HepG2 (cell line): ENCODE measurements at regions not wholly inside any gene's neighbourhood (a gene's known extent, or its start where the extent isn't known, plus 50 kb on each side); places are given as distances from the start of the nearest gene placed in this dataset. TPM values are rescaled to one million over a fixed set of nuclear protein-coding genes. Genes with fewer than 3 reads are reported as not detected.

Experiments
- ATAC-seq: fragments of 200-7000 bp; cut with Tn5 transposase; 3 replicates; pipeline ENCODE4 v1.9.1; 2020; ENCODE audit warnings: mild to moderate bottlenecking, moderate library complexity
- BruUV-seq: library from RNA; stranded (reverse); fragments of 400-500 nt; replicated peaks from 2 replicates; lab custom pipeline; 2021; lab: Mats Ljungman, UMichigan
- CTCF ChIA-PET: fragments of 300-600 bp; formaldehyde crosslinking; extraction: SDS; loops from one replicate; lab custom pipeline; 2021; ENCODE audit warnings: low total read pairs, inconsistent platforms, low intra/inter-chr PET ratio; lab: Yijun Ruan, JAX
- POLR2A ChIA-PET: fragments of 350-600 bp; sonication (Branson Sonifier 250); formaldehyde crosslinking; loops from one replicate; lab custom pipeline; 2020; ENCODE audit warnings: antibody characterized with exemption, inconsistent platforms; lab: Yijun Ruan, JAX
- DNase-seq: peaks from one replicate; pipeline ENCODE4 v3.0.0-alpha.2; 2015; ENCODE audit warnings: low spot score
- FAIRE-seq: peaks from 3 replicates; lab custom pipeline; 2011; peaks lifted over from hg19 to GRCh38; lab: Jason Lieb, UNC
- H2AFZ ChIP-seq: one replicate; pipeline ENCODE4 v1.6.1; 2011; ENCODE audit warnings: low read length, inconsistent platforms
- H3K27ac ChIP-seq: fragments of 300-600 bp; 3 replicates; pipeline ENCODE4 v1.8.0; 2011; ENCODE audit warnings: mixed run types, mild to moderate bottlenecking, mixed read lengths, low read length, inconsistent platforms; ENCODE audit not compliant: insufficient read depth; ENCODE audit errors: extremely low read length
- H3K27me3 ChIP-seq, 2 experiments: fragments of 200-600 bp in 1 of 2; 2 replicates in 1 of 2; 3 replicates in 1 of 2; pipeline versions ENCODE4 v1.6.0 to v1.8.0; 2011; ENCODE audit warnings: low read length in 2 of 2, mild to moderate bottlenecking in 2 of 2, moderate library complexity in 2 of 2, inconsistent platforms in 1 of 2; ENCODE audit not compliant: insufficient read depth in 2 of 2, control insufficient read depth in 1 of 2
- H3K36me3 ChIP-seq, 2 experiments: fragments of 200-600 bp in 1 of 2; replicated peaks in 1 of 2; 2 replicates in 1 of 2; 3 replicates in 1 of 2; pipeline versions ENCODE4 v1.5.1 to v1.8.0; 2011; ENCODE audit warnings: low read length in 2 of 2, inconsistent platforms in 1 of 2; ENCODE audit not compliant: insufficient read depth in 2 of 2, control insufficient read depth in 1 of 2
- H3K4me1 ChIP-seq: 2 replicates; pipeline ENCODE4 v1.5.1; 2012; ENCODE audit warnings: low read length, inconsistent platforms; ENCODE audit not compliant: insufficient read depth
- H3K4me2 ChIP-seq: 2 replicates; pipeline ENCODE4 v1.6.0; 2011; ENCODE audit warnings: low read depth, low read length, inconsistent platforms
- H3K4me3 ChIP-seq, 3 experiments: fragments of 200-600 bp in 1 of 3; sonication (generic), shearing (Covaris generic) in 1 of 3; replicated peaks in 1 of 3; 2 replicates each; pipeline ENCODE4 v1.5.1; 2011 to 2016; ENCODE audit warnings: low read length in 3 of 3, inconsistent platforms in 2 of 3, low read depth in 2 of 3, mild to moderate bottlenecking in 2 of 3, control low read depth in 1 of 3, mixed read lengths in 1 of 3; ENCODE audit not compliant: insufficient read depth in 1 of 3
- H3K79me2 ChIP-seq: one replicate; pipeline ENCODE4 v1.6.1; 2011; ENCODE audit warnings: low read length, inconsistent platforms; ENCODE audit not compliant: insufficient read depth
- H3K9ac ChIP-seq: 2 replicates; pipeline ENCODE4 v1.6.0; 2011; ENCODE audit warnings: mild to moderate bottlenecking, low read depth, low read length, inconsistent platforms; ENCODE audit not compliant: insufficient read depth
- H3K9me3 ChIP-seq: 2 replicates; pipeline ENCODE4 v1.5.1; 2012; ENCODE audit warnings: mild to moderate bottlenecking, low read length
- H4K20me1 ChIP-seq: 2 replicates; pipeline ENCODE4 v1.6.0; 2011; ENCODE audit warnings: inconsistent platforms, mild to moderate bottlenecking, low read length, moderate library complexity; ENCODE audit not compliant: insufficient read depth
- ZBTB20 ChIP-seq: sonication (generic); formaldehyde crosslinking; IDR thresholded peaks from 2 replicates; pipeline ENCODE4 v1.8.1; 2023; ENCODE audit warnings: missing genetic modification reagents, low read depth, mild to moderate bottlenecking, borderline replicate concordance
- ZNF207 ChIP-seq: fragments of 450-650 bp; IDR thresholded peaks from 2 replicates; pipeline ENCODE4 v1.6.1; 2016; ENCODE audit warnings: antibody characterized with exemption, borderline replicate concordance
- ZNF878 ChIP-seq: sonication (generic); formaldehyde crosslinking; IDR thresholded peaks from 2 replicates; pipeline ENCODE4 v1.8.1; 2023; ENCODE audit warnings: mild to moderate bottlenecking, missing genetic modification reagents, moderate library complexity
- WGBS: methylation state at CpG from one replicate; pipeline ENCODE4 v1.1.6; 2017; ENCODE audit warnings: low lambda C conversion rate; 5-methylcytosine and 5-hydroxymethylcytosine counted together
- in situ Hi-C: cut with HindIII; loops from 2 replicates; pipeline ENCODE4 v1.10.0; 2017; ENCODE audit warnings: low pct_unique_long_range_greater_than_20kb; ENCODE audit not compliant: extremely low pct_ligation_motif_present
- intact Hi-C: fragments of 100-400 bp; cut with micrococcal nuclease; formaldehyde crosslinking; loops from one replicate; pipeline ENCODE4 v1.10.0; 2022; ENCODE audit not compliant: unreplicated experiment
- microRNA-seq: library from miRNA; unstranded; fragments of <30 nt; microRNA quantifications from one replicate; pipeline ENCODE4, GENCODE V29; 2020
- small RNA-seq, 3 experiments: library from RNA; depleted of rRNA; stranded (forward); fragments of <200 nt; gene quantifications; one replicate each; pipeline ENCODE3, GENCODE V24; 2012; ENCODE audit warnings: low read depth in 2 of 3, low replicate concordance in 1 of 3; ENCODE audit not compliant: insufficient read length in 3 of 3, insufficient read depth in 2 of 3
- TF ChIP-seq, protein P1 (sequence below): IDR thresholded peaks from 2 replicates; pipeline ENCODE4 v1.6.1; 2016

DNA sequence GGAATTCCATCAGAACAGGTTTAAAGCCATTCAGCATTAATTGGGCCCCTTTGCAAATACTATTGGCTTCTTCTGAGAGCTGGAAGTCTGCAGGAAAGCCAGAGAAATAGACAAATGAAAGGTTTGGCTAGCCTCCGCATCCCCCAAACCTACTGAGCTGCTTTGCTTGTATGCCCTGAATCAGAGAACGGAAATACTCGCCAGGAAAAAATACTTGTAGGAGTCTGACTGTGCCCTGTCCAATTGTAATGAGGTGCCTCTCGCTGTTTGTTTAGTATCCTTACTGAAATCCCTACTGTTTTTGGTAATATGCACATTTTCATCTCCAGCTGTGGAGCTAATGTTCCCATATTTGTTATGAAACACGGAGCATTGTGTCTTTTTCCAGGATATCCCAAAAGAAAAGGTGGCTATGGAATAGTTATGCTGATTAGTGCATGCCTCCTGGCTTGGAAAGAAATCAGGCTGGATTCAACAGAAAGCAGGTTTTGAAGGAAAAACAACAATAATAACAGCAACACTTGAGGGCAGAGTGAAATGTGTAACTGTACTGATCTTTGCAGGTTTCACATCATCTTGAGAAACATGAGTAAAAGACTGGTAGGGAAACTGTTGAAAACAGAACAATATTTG, 50.7 kb upstream of the NLGN4X start:
- in situ Hi-C loops, result no loop called here
- no TSS peak for BruUV-seq
- no peak for TF ChIP-seq ZBTB20 (CRISPR knock-in tag)
- no peak for TF ChIP-seq ZNF878
- no peak for TF ChIP-seq ZNF207
- TF ChIP-seq, protein P1, sequence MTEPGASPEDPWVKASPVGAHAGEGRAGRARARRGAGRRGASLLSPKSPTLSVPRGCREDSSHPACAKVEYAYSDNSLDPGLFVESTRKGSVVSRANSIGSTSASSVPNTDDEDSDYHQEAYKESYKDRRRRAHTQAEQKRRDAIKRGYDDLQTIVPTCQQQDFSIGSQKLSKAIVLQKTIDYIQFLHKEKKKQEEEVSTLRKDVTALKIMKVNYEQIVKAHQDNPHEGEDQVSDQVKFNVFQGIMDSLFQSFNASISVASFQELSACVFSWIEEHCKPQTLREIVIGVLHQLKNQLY (CRISPR knock-in tag), result no peak
- Histone ChIP-seq H3K4me1 (no peaks in the 10 kb centered on the region), H3K4me2 (no peak overlapping the region), H3K9ac (no peak overlapping the region), H3K27me3 (no peaks in the 10 kb centered on the region), H3K4me3 (no peak overlapping the region), H2AFZ (no peak overlapping the region), H4K20me1 (no peaks in the 10 kb centered on the region), H3K9me3 (0 out of 2 replicates have a peak, but pooled peaks cover 4% of the 10 kb centered on the region), H3K79me2 (no peaks in the 10 kb centered on the region), H3K27ac (no peak overlapping the region), H3K36me3 (no peaks in the 10 kb centered on the region)
- DNase-seq, result no peak
- POLR2A ChIA-PET, result no interaction called here
- CTCF ChIA-PET, result no interaction called here
- intact Hi-C loops, result no loop called here
- no peak for ATAC-seq
- FAIRE-seq, result no peak
- WGBS, result 5% methylated on average over 2 of the region's 5 CpGs

Small RNA genes in the stretch of these regions (microRNA-seq; reads per million reads assigned to microRNA genes)
- not detected for gene MIR4770

Small RNA genes in the stretch of these regions (small RNA-seq; reads per million reads assigned to genes)
- gene MIR4770, result 0 reads per million in 3 experiments
